SU-DHL-6 (cell line): ENCODE measurements at regions not wholly inside any gene's neighbourhood (a gene's known extent, or its start where the extent isn't known, plus 50 kb on each side); places are given as distances from the start of the nearest gene placed in this dataset.

ENCODE experiments used
- H2AFZ ChIP-seq: fragments of 200-600 bp; sonication (generic); 2 replicates; pipeline ENCODE4 v1.6.1; 2014; ENCODE audit warnings: low read depth, mild to moderate bottlenecking, moderate library complexity, mixed read lengths, antibody characterized with exemption, low read length; ENCODE audit not compliant: severe bottlenecking
- H3F3A ChIP-seq: fragments of 200-600 bp; shearing (Covaris generic); 2 replicates; pipeline ENCODE4 v1.6.0; 2016; ENCODE audit warnings: antibody characterized with exemption, mild to moderate bottlenecking; ENCODE audit not compliant: insufficient read depth
- H3K27ac ChIP-seq: fragments of 200-600 bp; sonication (generic); 2 replicates; pipeline ENCODE4 v1.5.1; 2016; ENCODE audit warnings: low read depth, mild to moderate bottlenecking, low read length, moderate library complexity, mixed read lengths
- H3K27me3 ChIP-seq: fragments of 200-600 bp; sonication (generic), shearing (Covaris generic); 2 replicates; pipeline ENCODE4 v1.6.0; 2014; ENCODE audit warnings: mild to moderate bottlenecking, low read length
- H3K36me3 ChIP-seq: fragments of 200-600 bp; sonication (generic); 2 replicates; pipeline ENCODE4 v1.6.1; 2014; ENCODE audit warnings: mild to moderate bottlenecking, low read length, mixed read lengths
- H3K4me2 ChIP-seq: fragments of 300-600, 200-600 bp; shearing (Covaris generic), sonication (generic); 2 replicates; pipeline ENCODE4 v1.6.0; 2014; ENCODE audit warnings: low read length, low read depth, mild to moderate bottlenecking; ENCODE audit not compliant: poor library complexity, severe bottlenecking
- H3K4me3 ChIP-seq: fragments of 200-600 bp; sonication (generic); 2 replicates; pipeline ENCODE4 v1.5.1; 2014; ENCODE audit warnings: antibody characterized with exemption, low read length, mild to moderate bottlenecking, mixed read lengths; ENCODE audit not compliant: insufficient read depth, poor library complexity, severe bottlenecking
- H3K79me2 ChIP-seq: fragments of 200-600 bp; sonication (generic); 2 replicates; pipeline ENCODE4 v1.6.1; 2014; ENCODE audit warnings: mild to moderate bottlenecking, low read length, moderate library complexity; ENCODE audit not compliant: insufficient read depth
- H3K9ac ChIP-seq: fragments of 200-600 bp; sonication (generic); 2 replicates; pipeline ENCODE4 v1.7.0; 2014; ENCODE audit warnings: mild to moderate bottlenecking, low read length
- H3K9me2 ChIP-seq: fragments of 200-600 bp; sonication (generic); replicated peaks from 2 replicates; pipeline ENCODE4 v1.6.1; 2014; ENCODE audit warnings: low read length; ENCODE audit not compliant: insufficient read depth
- H3K9me3 ChIP-seq: fragments of 200-600 bp; sonication (generic); 2 replicates; pipeline ENCODE4 v1.6.1; 2014; ENCODE audit warnings: low read length, mixed read lengths; ENCODE audit not compliant: insufficient read depth
- H4K20me1 ChIP-seq: fragments of 200-600 bp; sonication (generic); 2 replicates; pipeline ENCODE4 v1.6.1; 2014; ENCODE audit warnings: low read depth, mild to moderate bottlenecking, antibody characterized with exemption, low read length, moderate library complexity, mixed read lengths
- CTCF ChIP-seq: fragments of 200-600 bp; sonication (generic); IDR thresholded peaks from one replicate; pipeline ENCODE4 v1.5.1; 2017; ENCODE audit warnings: antibody characterized with exemption, mild to moderate bottlenecking, low read length, moderate library complexity; ENCODE audit not compliant: insufficient read depth, poor library complexity, severe bottlenecking
- EZH2phosphoT487 ChIP-seq: fragments of 200-600 bp; sonication (generic), shearing (Covaris generic); conservative IDR thresholded peaks from 2 replicates; pipeline ENCODE4 v1.6.1; 2018; ENCODE audit warnings: mild to moderate bottlenecking, antibody characterized with exemption, low read length, moderate library complexity, mixed read lengths

DNA sequence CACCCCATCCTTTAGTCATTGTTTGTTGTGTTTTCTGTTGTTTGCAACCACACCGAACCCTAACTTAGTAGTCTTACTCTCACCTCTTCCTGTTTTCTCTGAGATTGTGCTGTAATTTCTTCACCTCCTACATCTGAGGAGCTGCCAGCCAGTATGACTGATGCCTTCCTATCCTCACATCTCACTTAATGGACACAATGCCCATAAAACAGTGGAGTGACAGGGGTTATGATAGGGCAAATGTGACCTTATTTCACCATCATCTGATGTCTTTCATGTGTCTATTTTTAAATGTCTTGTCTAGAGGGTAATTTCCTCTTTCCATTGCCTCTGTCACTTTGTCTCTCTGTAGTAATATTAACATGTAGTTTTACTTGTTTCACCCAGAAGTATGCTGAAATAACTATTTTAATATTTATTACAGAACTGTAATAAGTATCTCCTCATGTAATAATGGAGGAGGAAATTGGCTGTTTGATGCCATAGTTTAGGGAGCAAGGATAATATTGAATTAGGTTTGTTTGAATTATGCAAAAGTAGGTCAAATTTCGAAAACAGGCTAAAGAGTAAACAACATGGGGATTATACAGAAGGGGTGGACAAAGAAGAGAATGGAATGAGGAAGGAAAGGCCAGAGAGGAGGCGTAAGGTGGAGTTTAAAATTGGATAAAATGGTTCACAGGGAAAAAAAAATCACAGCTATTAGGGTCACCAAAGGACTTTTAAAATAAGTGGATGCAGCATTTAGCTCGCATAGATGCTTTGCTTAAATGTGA, 103.5 kb upstream of the SPRY2 start:
- Histone ChIP-seq H3K27ac (no peak overlapping the region), H3K79me2 (no peaks in the 10 kb centered on the region), H3K4me2 (peak overlapping the region; percentile 17), H3K9me2 (no peaks in the 10 kb centered on the region), H3K9me3 (no peaks in the 10 kb centered on the region), H3K36me3 (no peaks in the 10 kb centered on the region), H3F3A (no peaks in the 10 kb centered on the region), H3K27me3 (no peaks in the 10 kb centered on the region), H2AFZ (no peak overlapping the region), H3K9ac (no peak overlapping the region), H3K4me3 (no peak overlapping the region), H4K20me1 (no peaks in the 10 kb centered on the region)
- TF ChIP-seq CTCF (no peak), EZH2phosphoT487 (no peak)

GRCh38 chr13:80442609-80443008, 101.7 kb upstream of the SPRY2 start:
- no peak overlapping the region for H3K9ac ChIP-seq
- no peaks in the 10 kb centered on the region for H4K20me1 ChIP-seq
- no peak for TF ChIP-seq CTCF
- no peak for TF ChIP-seq EZH2phosphoT487
- H3K9me2 ChIP-seq: no peaks in the 10 kb centered on the region
- H3K4me3 ChIP-seq: no peak overlapping the region
- no peaks in the 10 kb centered on the region for H3K9me3 ChIP-seq
- no peak overlapping the region for H3K4me2 ChIP-seq
- no peaks in the 10 kb centered on the region for H3K36me3 ChIP-seq
- H3K27me3 ChIP-seq: no peaks in the 10 kb centered on the region
- H2AFZ ChIP-seq: no peak overlapping the region
- no peak overlapping the region for H3K27ac ChIP-seq
- H3K79me2 ChIP-seq: no peaks in the 10 kb centered on the region
- H3F3A ChIP-seq: no peaks in the 10 kb centered on the region

DNA sequence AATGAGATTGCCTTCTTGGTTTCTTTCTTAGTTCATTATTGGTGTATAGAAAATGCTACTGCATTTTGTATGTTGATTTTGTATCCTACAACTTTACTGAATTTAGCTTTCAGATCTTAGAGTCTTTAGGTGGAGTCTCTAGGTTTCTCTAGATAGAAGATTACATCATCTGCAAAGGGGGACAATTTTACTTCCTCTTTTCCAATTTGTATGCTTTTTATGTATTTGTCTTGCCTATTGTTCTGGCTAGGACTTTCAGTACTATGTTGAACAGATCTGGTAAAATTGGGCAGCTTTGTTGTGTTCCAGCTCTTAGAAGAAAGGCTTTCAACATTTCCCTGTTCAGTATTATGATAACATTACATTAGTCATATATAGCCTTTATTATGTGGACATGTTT, 101.0 kb upstream of the SPRY2 start:
- Histone ChIP-seq H3K9ac (no peak overlapping the region), H3K27ac (no peak overlapping the region), H3K9me2 (no peaks in the 10 kb centered on the region), H3K4me3 (no peak overlapping the region), H4K20me1 (no peaks in the 10 kb centered on the region), H3K4me2 (no peak overlapping the region), H3F3A (no peaks in the 10 kb centered on the region), H2AFZ (no peak overlapping the region), H3K9me3 (no peaks in the 10 kb centered on the region), H3K79me2 (no peaks in the 10 kb centered on the region), H3K36me3 (no peaks in the 10 kb centered on the region), H3K27me3 (no peaks in the 10 kb centered on the region)
- no peak for TF ChIP-seq EZH2phosphoT487

DNA sequence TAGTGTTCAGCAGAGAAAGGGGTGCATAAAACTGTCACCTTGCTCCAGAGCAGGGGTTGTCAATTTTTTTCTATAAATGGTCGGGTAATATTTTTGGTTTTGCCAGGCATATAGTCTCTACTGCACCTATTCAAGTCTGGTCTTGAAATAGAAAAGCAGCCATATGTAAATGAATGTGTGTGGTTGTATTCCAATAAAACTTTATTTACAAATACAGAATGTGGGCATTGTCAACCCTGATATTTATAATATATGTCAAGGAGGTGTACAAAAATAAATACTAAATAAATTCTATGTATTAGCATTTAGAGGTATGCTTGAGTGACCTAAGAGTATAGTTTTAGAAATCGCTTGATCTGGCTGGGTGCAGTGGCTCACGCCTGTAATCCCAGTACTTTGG, 97.6 kb upstream of the SPRY2 start:
- Histone ChIP-seq H3K9me2 (no peaks in the 10 kb centered on the region), H4K20me1 (no peaks in the 10 kb centered on the region), H3K4me3 (no peak overlapping the region), H3K27me3 (no peaks in the 10 kb centered on the region), H3K27ac (no peak overlapping the region), H3K9me3 (no peaks in the 10 kb centered on the region), H2AFZ (no peak overlapping the region), H3K79me2 (no peaks in the 10 kb centered on the region), H3K36me3 (no peaks in the 10 kb centered on the region), H3K4me2 (no peak overlapping the region), H3F3A (no peaks in the 10 kb centered on the region), H3K9ac (no peak overlapping the region)
- TF ChIP-seq CTCF (no peak), EZH2phosphoT487 (no peak)
